ENCODE measurements at regions not wholly inside any gene's neighbourhood (a gene's known extent, or its start where the extent isn't known, plus 50 kb on each side); places are given as distances from the start of the nearest gene placed in this dataset.

DNA sequence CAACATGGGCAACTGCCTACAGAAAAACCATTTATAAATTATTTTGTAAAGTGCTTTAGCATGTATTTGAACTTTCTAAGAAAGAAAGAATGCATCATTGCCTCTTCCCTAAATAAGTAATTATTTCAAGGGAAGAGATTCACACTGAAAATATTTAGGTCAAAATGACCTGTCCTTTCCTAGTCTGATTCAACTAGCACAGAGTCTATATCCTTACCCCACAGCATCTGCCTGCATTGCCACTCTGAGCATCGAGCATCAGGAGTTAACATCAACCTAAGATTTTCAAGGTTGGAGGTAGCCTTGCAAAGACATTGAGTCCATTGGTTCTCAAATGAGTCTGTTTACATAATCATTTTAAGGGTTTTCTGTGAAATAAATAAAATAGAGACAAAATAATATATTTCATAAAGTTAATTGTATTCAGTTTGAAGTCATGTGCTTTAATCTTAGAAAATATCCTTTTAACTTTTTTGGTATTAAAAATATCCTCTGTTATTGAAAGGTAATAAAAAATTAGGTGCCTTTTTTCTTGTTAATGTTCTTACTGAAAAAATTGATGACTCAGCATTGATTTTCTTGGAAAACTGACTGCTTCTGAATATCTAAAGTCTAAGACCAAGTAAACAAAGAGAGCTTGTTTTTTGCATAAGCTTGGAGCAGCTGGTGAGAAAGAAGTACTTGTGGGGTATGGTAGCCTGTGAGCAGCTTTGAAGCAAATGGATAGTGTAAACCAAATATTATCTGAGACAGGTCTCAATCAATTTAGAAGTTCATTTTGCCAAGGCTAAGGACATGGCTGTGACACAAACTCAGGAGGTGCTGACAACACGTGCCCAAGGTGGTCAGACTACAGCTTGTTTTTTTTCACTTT, 269.0 kb upstream of the CLEC14A start:
- no peaks in the 10 kb centered on the region for H3K9me2 ChIP-seq (replicated peaks; ENCODE audit: insufficient read depth)
- no peak overlapping the region for H2AFZ ChIP-seq
- H3K27ac ChIP-seq: no peak overlapping the region
- no peaks in the 10 kb centered on the region for H3K4me1 ChIP-seq (ENCODE audit: insufficient read depth)
- no peak overlapping the region for H3K4me3 ChIP-seq
- H3K79me2 ChIP-seq: no peaks in the 10 kb centered on the region
- no peaks in the 10 kb centered on the region for H4K20me1 ChIP-seq (ENCODE audit: insufficient read depth, poor library complexity, severe bottlenecking)
- 58% methylated on average over 2 of the region's 2 CpGs for WGBS (ENCODE audit: low lambda C conversion rate, missing lambda C conversion rate)
- no peaks in the 10 kb centered on the region for H3K36me3 ChIP-seq (replicated peaks; ENCODE audit: insufficient read depth, low read depth)
- H3K4me2 ChIP-seq: no peak overlapping the region
- no peak for DNase-seq (ENCODE audit: low spot score)
- H3K27me3 ChIP-seq: no peaks in the 10 kb centered on the region
- no peak for TF ChIP-seq EZH2phosphoT487 (IDR thresholded peaks at IDR 0.05; ENCODE audit: low read depth, severe bottlenecking, unreplicated experiment)
- TF ChIP-seq EZH2 (IDR thresholded peaks at IDR 0.05; ENCODE audit: borderline replicate concordance): no peak
- TF ChIP-seq, protein P1, sequence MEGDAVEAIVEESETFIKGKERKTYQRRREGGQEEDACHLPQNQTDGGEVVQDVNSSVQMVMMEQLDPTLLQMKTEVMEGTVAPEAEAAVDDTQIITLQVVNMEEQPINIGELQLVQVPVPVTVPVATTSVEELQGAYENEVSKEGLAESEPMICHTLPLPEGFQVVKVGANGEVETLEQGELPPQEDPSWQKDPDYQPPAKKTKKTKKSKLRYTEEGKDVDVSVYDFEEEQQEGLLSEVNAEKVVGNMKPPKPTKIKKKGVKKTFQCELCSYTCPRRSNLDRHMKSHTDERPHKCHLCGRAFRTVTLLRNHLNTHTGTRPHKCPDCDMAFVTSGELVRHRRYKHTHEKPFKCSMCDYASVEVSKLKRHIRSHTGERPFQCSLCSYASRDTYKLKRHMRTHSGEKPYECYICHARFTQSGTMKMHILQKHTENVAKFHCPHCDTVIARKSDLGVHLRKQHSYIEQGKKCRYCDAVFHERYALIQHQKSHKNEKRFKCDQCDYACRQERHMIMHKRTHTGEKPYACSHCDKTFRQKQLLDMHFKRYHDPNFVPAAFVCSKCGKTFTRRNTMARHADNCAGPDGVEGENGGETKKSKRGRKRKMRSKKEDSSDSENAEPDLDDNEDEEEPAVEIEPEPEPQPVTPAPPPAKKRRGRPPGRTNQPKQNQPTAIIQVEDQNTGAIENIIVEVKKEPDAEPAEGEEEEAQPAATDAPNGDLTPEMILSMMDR (IDR thresholded peaks at IDR 0.05; ENCODE audit: poor library complexity): no peak
- no peaks in the 10 kb centered on the region for H3K9me3 ChIP-seq (ENCODE audit: low read depth)

DNA sequence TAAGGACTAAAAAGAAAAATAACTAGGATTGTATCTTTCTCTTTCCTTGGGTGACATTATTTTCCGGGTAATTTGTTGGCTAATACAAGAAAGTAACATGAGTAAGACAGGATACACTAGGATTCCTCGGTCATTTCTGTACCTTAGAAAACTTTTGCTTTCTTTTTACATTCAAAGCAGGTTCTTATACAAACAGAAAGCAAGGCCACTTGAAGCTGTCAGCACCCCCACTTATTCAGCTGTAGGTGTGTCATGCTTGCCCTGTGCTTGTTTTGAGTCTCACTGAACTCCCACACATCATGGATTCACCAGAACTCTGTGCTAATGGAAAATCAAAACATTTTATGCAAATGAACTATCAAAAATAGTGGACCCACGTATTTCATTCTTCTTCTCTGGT, 266.8 kb upstream of the CLEC14A start:
- Histone ChIP-seq H3K4me2 (no peak overlapping the region), H3K27ac (no peak overlapping the region), H3K4me3 (no peak overlapping the region), H3K9me3 (ENCODE audit: low read depth) (no peaks in the 10 kb centered on the region), H3K36me3 (replicated peaks; ENCODE audit: insufficient read depth, low read depth) (no peaks in the 10 kb centered on the region), H4K20me1 (ENCODE audit: insufficient read depth, poor library complexity, severe bottlenecking) (no peaks in the 10 kb centered on the region), H3K27me3 (no peaks in the 10 kb centered on the region), H2AFZ (no peak overlapping the region), H3K4me1 (ENCODE audit: insufficient read depth) (no peaks in the 10 kb centered on the region), H3K9me2 (replicated peaks; ENCODE audit: insufficient read depth) (no peaks in the 10 kb centered on the region), H3K79me2 (no peaks in the 10 kb centered on the region)
- TF ChIP-seq, protein P1 (IDR thresholded peaks at IDR 0.05; ENCODE audit: poor library complexity): no peak
- no peak for TF ChIP-seq EZH2 (IDR thresholded peaks at IDR 0.05; ENCODE audit: borderline replicate concordance)
- no peak for TF ChIP-seq EZH2phosphoT487 (IDR thresholded peaks at IDR 0.05; ENCODE audit: low read depth, severe bottlenecking, unreplicated experiment)
- WGBS (ENCODE audit: low lambda C conversion rate, missing lambda C conversion rate): 78% methylated on average over 3 of the region's 3 CpGs
- DNase-seq (ENCODE audit: low spot score): no peak

DNA sequence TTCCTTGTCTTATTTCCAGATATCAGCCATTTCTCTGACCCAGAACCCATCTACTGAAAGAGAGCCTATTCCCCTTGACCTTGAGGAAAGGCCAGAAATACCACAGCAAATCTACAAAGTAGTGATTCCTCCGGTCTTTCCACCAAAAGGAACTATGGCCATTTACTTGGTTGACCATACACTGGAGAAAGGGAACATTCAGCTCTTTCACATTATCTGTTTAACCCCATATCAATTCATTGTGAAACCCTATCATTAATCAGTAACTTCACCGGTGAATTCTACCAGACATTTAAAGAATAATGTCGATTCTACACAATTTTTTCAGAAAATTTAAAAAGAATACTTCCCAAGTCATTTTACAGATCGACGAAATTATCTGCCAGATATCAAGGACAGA, 265.7 kb upstream of the CLEC14A start:
- H3K9me3 ChIP-seq (ENCODE audit: low read depth): no peaks in the 10 kb centered on the region
- H3K4me1 ChIP-seq (ENCODE audit: insufficient read depth): no peaks in the 10 kb centered on the region
- no peak for DNase-seq (ENCODE audit: low spot score)
- H3K27ac ChIP-seq: no peak overlapping the region
- TF ChIP-seq, protein P1 (IDR thresholded peaks at IDR 0.05; ENCODE audit: poor library complexity): no peak
- TF ChIP-seq EZH2phosphoT487 (IDR thresholded peaks at IDR 0.05; ENCODE audit: low read depth, severe bottlenecking, unreplicated experiment) (no peak), EZH2 (IDR thresholded peaks at IDR 0.05; ENCODE audit: borderline replicate concordance) (no peak)
- no peak overlapping the region for H3K4me2 ChIP-seq
- H3K4me3 ChIP-seq: no peak overlapping the region
- H3K27me3 ChIP-seq: no peaks in the 10 kb centered on the region
- H4K20me1 ChIP-seq (ENCODE audit: insufficient read depth, poor library complexity, severe bottlenecking): no peaks in the 10 kb centered on the region
- no peak overlapping the region for H2AFZ ChIP-seq
- WGBS (ENCODE audit: low lambda C conversion rate, missing lambda C conversion rate): 92% methylated on average over 5 of the region's 5 CpGs
- no peaks in the 10 kb centered on the region for H3K79me2 ChIP-seq
- H3K36me3 ChIP-seq (replicated peaks; ENCODE audit: insufficient read depth, low read depth): no peaks in the 10 kb centered on the region
- no peaks in the 10 kb centered on the region for H3K9me2 ChIP-seq (replicated peaks; ENCODE audit: insufficient read depth)
